ENCODE measurements at regions not wholly inside any gene's neighbourhood (a gene's known extent, or its start where the extent isn't known, plus 50 kb on each side); places are given as distances from the start of the nearest gene placed in this dataset.

DNA sequence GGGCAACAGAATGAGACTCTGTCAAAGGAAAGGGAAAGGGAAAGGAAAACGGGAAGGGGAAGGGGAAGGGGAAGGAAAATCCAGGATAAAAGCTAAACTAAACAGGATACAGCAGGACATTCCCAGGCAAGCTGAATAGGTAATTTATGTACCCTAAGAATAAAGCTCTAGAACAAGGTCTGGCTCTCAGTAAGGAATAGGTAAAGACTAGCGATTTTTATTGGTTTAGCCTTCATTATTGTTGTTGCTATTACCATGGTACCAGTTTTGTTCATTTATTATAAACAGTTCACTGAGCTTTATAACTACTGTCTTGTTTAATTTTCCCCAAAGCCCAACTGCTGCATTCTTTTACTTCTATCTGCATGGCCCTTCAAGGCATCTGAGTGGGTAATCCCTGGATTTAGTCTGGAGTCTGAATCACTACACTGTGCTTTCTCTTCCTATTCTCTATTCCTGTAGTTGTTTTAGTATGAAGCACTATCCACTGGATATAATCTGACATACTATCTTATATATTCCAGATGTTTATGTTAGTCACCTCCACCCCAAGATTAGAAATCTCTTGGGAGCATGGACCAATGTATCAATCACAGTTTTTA is 127.1 kb upstream of the TANK start:
- H3K27ac ChIP-seq (ENCODE audit: low read depth), result no peak overlapping the region
- H3K79me2 ChIP-seq (replicated peaks; ENCODE audit: insufficient read depth), result no peaks in the 10 kb centered on the region
- no peak for TF ChIP-seq EZH2phosphoT487 (IDR thresholded peaks at IDR 0.05; ENCODE audit: unreplicated experiment)
- no peak for TF ChIP-seq CREB1 (CRISPR knock-in tag; IDR thresholded peaks at IDR 0.05; ENCODE audit: low read depth)
- TF ChIP-seq, protein P1, sequence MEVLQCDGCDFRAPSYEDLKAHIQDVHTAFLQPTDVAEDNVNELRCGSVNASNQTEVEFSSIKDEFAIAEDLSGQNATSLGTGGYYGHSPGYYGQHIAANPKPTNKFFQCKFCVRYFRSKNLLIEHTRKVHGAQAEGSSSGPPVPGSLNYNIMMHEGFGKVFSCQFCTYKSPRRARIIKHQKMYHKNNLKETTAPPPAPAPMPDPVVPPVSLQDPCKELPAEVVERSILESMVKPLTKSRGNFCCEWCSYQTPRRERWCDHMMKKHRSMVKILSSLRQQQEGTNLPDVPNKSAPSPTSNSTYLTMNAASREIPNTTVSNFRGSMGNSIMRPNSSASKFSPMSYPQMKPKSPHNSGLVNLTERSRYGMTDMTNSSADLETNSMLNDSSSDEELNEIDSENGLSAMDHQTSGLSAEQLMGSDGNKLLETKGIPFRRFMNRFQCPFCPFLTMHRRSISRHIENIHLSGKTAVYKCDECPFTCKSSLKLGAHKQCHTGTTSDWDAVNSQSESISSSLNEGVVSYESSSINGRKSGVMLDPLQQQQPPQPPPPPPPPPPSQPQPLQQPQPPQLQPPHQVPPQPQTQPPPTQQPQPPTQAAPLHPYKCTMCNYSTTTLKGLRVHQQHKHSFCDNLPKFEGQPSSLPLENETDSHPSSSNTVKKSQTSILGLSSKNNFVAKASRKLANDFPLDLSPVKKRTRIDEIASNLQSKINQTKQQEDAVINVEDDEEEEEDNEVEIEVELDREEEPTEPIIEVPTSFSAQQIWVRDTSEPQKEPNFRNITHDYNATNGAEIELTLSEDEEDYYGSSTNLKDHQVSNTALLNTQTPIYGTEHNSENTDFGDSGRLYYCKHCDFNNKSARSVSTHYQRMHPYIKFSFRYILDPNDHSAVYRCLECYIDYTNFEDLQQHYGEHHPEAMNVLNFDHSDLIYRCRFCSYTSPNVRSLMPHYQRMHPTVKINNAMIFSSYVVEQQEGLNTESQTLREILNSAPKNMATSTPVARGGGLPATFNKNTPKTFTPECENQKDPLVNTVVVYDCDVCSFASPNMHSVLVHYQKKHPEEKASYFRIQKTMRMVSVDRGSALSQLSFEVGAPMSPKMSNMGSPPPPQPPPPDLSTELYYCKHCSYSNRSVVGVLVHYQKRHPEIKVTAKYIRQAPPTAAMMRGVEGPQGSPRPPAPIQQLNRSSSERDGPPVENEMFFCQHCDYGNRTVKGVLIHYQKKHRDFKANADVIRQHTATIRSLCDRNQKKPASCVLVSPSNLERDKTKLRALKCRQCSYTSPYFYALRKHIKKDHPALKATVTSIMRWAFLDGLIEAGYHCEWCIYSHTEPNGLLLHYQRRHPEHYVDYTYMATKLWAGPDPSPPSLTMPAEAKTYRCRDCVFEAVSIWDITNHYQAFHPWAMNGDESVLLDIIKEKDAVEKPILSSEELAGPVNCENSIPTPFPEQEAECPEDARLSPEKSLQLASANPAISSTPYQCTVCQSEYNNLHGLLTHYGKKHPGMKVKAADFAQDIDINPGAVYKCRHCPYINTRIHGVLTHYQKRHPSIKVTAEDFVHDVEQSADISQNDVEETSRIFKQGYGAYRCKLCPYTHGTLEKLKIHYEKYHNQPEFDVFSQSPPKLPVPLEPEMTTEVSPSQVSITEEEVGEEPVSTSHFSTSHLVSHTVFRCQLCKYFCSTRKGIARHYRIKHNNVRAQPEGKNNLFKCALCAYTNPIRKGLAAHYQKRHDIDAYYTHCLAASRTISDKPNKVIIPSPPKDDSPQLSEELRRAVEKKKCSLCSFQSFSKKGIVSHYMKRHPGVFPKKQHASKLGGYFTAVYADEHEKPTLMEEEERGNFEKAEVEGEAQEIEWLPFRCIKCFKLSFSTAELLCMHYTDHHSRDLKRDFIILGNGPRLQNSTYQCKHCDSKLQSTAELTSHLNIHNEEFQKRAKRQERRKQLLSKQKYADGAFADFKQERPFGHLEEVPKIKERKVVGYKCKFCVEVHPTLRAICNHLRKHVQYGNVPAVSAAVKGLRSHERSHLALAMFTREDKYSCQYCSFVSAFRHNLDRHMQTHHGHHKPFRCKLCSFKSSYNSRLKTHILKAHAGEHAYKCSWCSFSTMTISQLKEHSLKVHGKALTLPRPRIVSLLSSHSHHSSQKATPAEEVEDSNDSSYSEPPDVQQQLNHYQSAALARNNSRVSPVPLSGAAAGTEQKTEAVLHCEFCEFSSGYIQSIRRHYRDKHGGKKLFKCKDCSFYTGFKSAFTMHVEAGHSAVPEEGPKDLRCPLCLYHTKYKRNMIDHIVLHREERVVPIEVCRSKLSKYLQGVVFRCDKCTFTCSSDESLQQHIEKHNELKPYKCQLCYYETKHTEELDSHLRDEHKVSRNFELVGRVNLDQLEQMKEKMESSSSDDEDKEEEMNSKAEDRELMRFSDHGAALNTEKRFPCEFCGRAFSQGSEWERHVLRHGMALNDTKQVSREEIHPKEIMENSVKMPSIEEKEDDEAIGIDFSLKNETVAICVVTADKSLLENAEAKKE (CRISPR knock-in tag; IDR thresholded peaks at IDR 0.05), result no peak
- TF ChIP-seq, protein P2, sequence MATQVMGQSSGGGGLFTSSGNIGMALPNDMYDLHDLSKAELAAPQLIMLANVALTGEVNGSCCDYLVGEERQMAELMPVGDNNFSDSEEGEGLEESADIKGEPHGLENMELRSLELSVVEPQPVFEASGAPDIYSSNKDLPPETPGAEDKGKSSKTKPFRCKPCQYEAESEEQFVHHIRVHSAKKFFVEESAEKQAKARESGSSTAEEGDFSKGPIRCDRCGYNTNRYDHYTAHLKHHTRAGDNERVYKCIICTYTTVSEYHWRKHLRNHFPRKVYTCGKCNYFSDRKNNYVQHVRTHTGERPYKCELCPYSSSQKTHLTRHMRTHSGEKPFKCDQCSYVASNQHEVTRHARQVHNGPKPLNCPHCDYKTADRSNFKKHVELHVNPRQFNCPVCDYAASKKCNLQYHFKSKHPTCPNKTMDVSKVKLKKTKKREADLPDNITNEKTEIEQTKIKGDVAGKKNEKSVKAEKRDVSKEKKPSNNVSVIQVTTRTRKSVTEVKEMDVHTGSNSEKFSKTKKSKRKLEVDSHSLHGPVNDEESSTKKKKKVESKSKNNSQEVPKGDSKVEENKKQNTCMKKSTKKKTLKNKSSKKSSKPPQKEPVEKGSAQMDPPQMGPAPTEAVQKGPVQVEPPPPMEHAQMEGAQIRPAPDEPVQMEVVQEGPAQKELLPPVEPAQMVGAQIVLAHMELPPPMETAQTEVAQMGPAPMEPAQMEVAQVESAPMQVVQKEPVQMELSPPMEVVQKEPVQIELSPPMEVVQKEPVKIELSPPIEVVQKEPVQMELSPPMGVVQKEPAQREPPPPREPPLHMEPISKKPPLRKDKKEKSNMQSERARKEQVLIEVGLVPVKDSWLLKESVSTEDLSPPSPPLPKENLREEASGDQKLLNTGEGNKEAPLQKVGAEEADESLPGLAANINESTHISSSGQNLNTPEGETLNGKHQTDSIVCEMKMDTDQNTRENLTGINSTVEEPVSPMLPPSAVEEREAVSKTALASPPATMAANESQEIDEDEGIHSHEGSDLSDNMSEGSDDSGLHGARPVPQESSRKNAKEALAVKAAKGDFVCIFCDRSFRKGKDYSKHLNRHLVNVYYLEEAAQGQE (IDR thresholded peaks at IDR 0.05; ENCODE audit: unreplicated experiment), result no peak
- DNase-seq (ENCODE audit: low spot score) (no peak), ATAC-seq (no peak)
- H3K4me3 ChIP-seq, result no peak overlapping the region
- H3K4me1 ChIP-seq (ENCODE audit: insufficient read depth), result no peaks in the 10 kb centered on the region
- no peaks in the 10 kb centered on the region for H3K27me3 Mint-ChIP-seq (ENCODE audit: insufficient read depth, low read depth, poor library complexity)
- H3K27me3 ChIP-seq (ENCODE audit: insufficient read depth), result no peaks in the 10 kb centered on the region
- H3K4me3 Mint-ChIP-seq, result no peak overlapping the region
- no peaks in the 10 kb centered on the region for H3F3A ChIP-seq (replicated peaks; ENCODE audit: low read depth)
- no peaks in the 10 kb centered on the region for H4K20me1 ChIP-seq (replicated peaks; ENCODE audit: insufficient read depth)
- H3K27ac Mint-ChIP-seq, result no peak overlapping the region
- H3K36me3 ChIP-seq (ENCODE audit: insufficient read depth), result no peaks in the 10 kb centered on the region
- H3K4me1 Mint-ChIP-seq, result no peaks in the 10 kb centered on the region
- H3K9me2 ChIP-seq (ENCODE audit: insufficient read depth), result peaks cover 12% of the 10 kb centered on the region; the same call in 1 of the 2 replicates
- H2AFZ ChIP-seq, result no peak overlapping the region
- H3K9me3 Mint-ChIP-seq, result no peaks in the 10 kb centered on the region
- no peak overlapping the region for H3K4me2 ChIP-seq
- H3K36me3 Mint-ChIP-seq (ENCODE audit: low read depth), result no peaks in the 10 kb centered on the region
